Activated CD8-positive, alpha-beta T cell treated with anti-CD3 and anti-CD28 coated beads for 36 hours (primary cell): ENCODE measurements at regions not wholly inside any gene's neighbourhood (a gene's known extent, or its start where the extent isn't known, plus 50 kb on each side); places are given as distances from the start of the nearest gene placed in this dataset.

Experiments
- ATAC-seq: fragments of 200-7000 bp; cut with Tn5 transposase; one replicate; pipeline ENCODE4 v1.10.0; 2021; ENCODE audit warnings: mild to moderate bottlenecking, moderate library complexity
- CTCF ChIA-PET: fragments of 350-600 bp; sonication (Branson Sonifier 250); formaldehyde crosslinking; loops from one replicate; lab custom pipeline; 2021; ENCODE audit warnings: antibody characterized with exemption; lab: Charles Lee
- POLR2A ChIA-PET: fragments of 350-600 bp; sonication (Branson Sonifier 250); formaldehyde crosslinking; loops from one replicate; lab custom pipeline; 2021; ENCODE audit warnings: antibody characterized with exemption; lab: Charles Lee
- DNase-seq: peaks from one replicate; pipeline ENCODE4 v3.0.0-alpha.2; 2020
- H3K27ac Mint-ChIP-seq: one replicate; pipeline ENCODE4 v1.8.0; 2021; ENCODE audit warnings: mild to moderate bottlenecking, mixed read lengths
- H3K27me3 Mint-ChIP-seq: one replicate; pipeline ENCODE4 v1.8.0; 2021; ENCODE audit warnings: mixed read lengths
- H3K36me3 Mint-ChIP-seq: one replicate; pipeline ENCODE4 v1.8.0; 2021; ENCODE audit warnings: low read depth, mixed read lengths
- H3K4me1 Mint-ChIP-seq: one replicate; pipeline ENCODE4 v1.8.0; 2021; ENCODE audit warnings: low read depth, mixed read lengths
- H3K4me3 Mint-ChIP-seq: one replicate; pipeline ENCODE4 v1.8.0; 2021; ENCODE audit warnings: mild to moderate bottlenecking, moderate library complexity, mixed read lengths
- H3K9me3 Mint-ChIP-seq: one replicate; pipeline ENCODE4 v1.8.0; 2021; ENCODE audit warnings: mixed read lengths
- CTCF ChIP-seq: fragments of 200-600 bp; IDR thresholded peaks from one replicate; pipeline ENCODE4 v1.8.0; 2022; ENCODE audit warnings: antibody characterized with exemption, mild to moderate bottlenecking
- intact Hi-C: fragments of 100-400 bp; cut with micrococcal nuclease; formaldehyde crosslinking; loops from one replicate; pipeline ENCODE4 v1.10.0; 2022

DNA sequence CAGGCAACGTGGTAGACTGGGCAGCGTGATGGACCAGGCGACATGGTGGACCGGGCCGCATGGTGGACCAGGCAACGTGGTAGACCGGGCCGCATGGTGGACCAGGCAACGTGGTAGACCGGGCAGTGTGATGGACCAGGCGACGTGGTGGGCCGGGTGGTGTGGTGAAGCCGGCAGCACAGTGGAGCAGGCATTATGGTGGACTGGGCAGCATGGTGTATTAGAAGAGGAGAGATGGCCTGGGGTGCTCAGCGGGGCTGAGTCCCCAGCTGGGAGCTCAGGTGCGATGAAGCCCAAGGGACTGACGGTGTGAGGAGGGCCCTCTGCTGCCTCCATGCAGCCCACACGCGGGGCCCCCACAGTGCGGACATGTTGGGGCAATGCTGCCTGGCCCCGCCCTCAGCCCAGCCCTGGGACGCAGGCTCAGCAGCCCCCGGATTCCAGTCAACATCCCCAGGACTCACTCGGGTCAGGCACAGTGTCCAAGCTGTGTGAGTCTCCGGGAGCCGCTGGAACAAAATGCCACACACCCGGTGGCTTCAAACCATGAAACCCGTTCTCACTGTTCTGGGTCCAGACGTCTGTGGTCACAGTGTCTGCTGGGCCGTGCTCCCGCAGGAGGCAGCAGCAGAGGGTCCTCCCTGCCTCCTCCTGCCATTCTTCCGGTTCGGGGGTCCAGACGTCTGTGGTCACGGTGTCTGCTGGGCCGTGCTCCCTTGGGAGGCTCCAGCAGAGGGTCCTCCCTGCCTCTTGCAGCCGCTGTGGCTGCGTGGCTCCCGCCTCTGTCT is 1084.9 kb downstream of the BRD1 start:
- H3K9me3 Mint-ChIP-seq, result no peaks in the 10 kb centered on the region
- H3K27me3 Mint-ChIP-seq, result no peaks in the 10 kb centered on the region
- no peak overlapping the region for H3K27ac Mint-ChIP-seq
- TF ChIP-seq CTCF, result no peak
- intact Hi-C loops, result no loop called here
- ChIA-PET POLR2A (interaction anchor here (0.6 kb wide), 1 partner anchor 1851 kb away, joined by 3 read pairs; no protein-coding TSS in a partner anchor), CTCF (no interaction called here)
- no peaks in the 10 kb centered on the region for H3K36me3 Mint-ChIP-seq
- ATAC-seq, result no peak
- no peak for DNase-seq
- H3K4me3 Mint-ChIP-seq, result no peak overlapping the region
- H3K4me1 Mint-ChIP-seq, result no peaks in the 10 kb centered on the region

DNA sequence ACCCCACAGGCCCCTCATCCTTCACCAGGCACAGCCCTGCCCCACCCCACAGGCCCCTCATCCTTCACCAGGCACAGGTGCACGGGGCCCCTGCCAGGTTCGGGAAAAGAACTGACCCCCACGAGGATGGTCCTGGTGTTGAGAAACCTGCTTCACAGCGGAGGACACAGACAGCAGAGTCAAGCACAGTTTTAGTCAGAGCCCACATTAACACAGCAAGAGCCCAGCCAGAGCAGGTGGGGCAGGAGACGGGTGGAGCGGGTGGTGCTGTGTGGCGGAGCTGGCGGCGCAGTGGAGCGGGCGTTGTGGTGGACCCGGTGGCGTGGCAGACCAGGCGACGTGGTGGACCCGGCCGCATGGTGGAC is 1085.5 kb downstream of the BRD1 start:
- Mint-ChIP-seq H3K9me3 (no peaks in the 10 kb centered on the region), H3K27ac (no peak overlapping the region), H3K4me3 (no peak overlapping the region), H3K27me3 (no peaks in the 10 kb centered on the region), H3K36me3 (no peaks in the 10 kb centered on the region), H3K4me1 (no peaks in the 10 kb centered on the region)
- no peak for TF ChIP-seq CTCF
- ChIA-PET CTCF (no interaction called here), POLR2A (interaction anchor here (0.6 kb wide), 1 partner anchor 1852 kb away, joined by 3 read pairs; no protein-coding TSS in a partner anchor)
- ATAC-seq (no peak), DNase-seq (no peak)
- intact Hi-C loops, result no loop called here

- H3K27me3 Mint-ChIP-seq, result no peaks in the 10 kb centered on the region
- no peak for TF ChIP-seq CTCF
- intact Hi-C loops, result no loop called here
- no peak overlapping the region for H3K4me3 Mint-ChIP-seq
- H3K27ac Mint-ChIP-seq, result no peak overlapping the region
- H3K36me3 Mint-ChIP-seq, result no peaks in the 10 kb centered on the region
- ATAC-seq (no peak), DNase-seq (no peak)
- no peaks in the 10 kb centered on the region for H3K9me3 Mint-ChIP-seq
- no peaks in the 10 kb centered on the region for H3K4me1 Mint-ChIP-seq
- ChIA-PET POLR2A (no interaction called here), CTCF (no interaction called here)
Measured at GRCh38 chr22:48741540-48741939, 1086.1 kb downstream of the BRD1 start.

- H3K27me3 Mint-ChIP-seq, result no peaks in the 10 kb centered on the region
- ATAC-seq, result no peak
- H3K4me1 Mint-ChIP-seq, result no peaks in the 10 kb centered on the region
- H3K27ac Mint-ChIP-seq, result no peak overlapping the region
- ChIA-PET CTCF (no interaction called here), POLR2A (no interaction called here)
- intact Hi-C loops, result no loop called here
- H3K9me3 Mint-ChIP-seq, result no peaks in the 10 kb centered on the region
- H3K36me3 Mint-ChIP-seq, result no peaks in the 10 kb centered on the region
- no peak for DNase-seq
- no peak overlapping the region for H3K4me3 Mint-ChIP-seq
- TF ChIP-seq CTCF, result no peak
Measured at GRCh38 chr22:48740731-48741405, 1086.8 kb downstream of the BRD1 start.

GRCh38 chr22:48740086-48740730 is 1087.5 kb downstream of the BRD1 start:
- TF ChIP-seq CTCF, result no peak
- no peaks in the 10 kb centered on the region for H3K4me1 Mint-ChIP-seq
- H3K27ac Mint-ChIP-seq, result no peak overlapping the region
- intact Hi-C loops, result no loop called here
- DNase-seq, result no peak
- CTCF ChIA-PET, result no interaction called here
- H3K36me3 Mint-ChIP-seq, result no peaks in the 10 kb centered on the region
- POLR2A ChIA-PET, result no interaction called here
- no peak overlapping the region for H3K4me3 Mint-ChIP-seq
- no peaks in the 10 kb centered on the region for H3K9me3 Mint-ChIP-seq
- no peak for ATAC-seq
- no peaks in the 10 kb centered on the region for H3K27me3 Mint-ChIP-seq
